ENCODE measurements at regions not wholly inside any gene's neighbourhood (a gene's known extent, or its start where the extent isn't known, plus 50 kb on each side); places are given as distances from the start of the nearest gene placed in this dataset.
A peak's percentile ranks its signal among the peaks of the same experiment; 100 is the strongest.

- TF ChIP-seq CTCF (conservative IDR thresholded peaks at IDR 0.05; ENCODE audit: low read length): no peak
- H3K4me3 ChIP-seq (ENCODE audit: low read length): peak overlapping the region; percentile 42
- peak; percentile 1 for DNase-seq (ENCODE audit: low read depth)
Measured at GRCh38 chr18:75915941-75916623, 488.6 kb upstream of the SMIM21 start.

- TF ChIP-seq CTCF (conservative IDR thresholded peaks at IDR 0.05; ENCODE audit: low read length): no peak
- no peak overlapping the region for H3K4me3 ChIP-seq (ENCODE audit: low read length)
- DNase-seq (ENCODE audit: low read depth): no peak
Measured at GRCh38 chr18:75912829-75913228, 485.3 kb upstream of the SMIM21 start.

GRCh38 chr18:75904416-75904815 is 476.9 kb upstream of the SMIM21 start:
- H3K4me3 ChIP-seq (ENCODE audit: low read length): no peak overlapping the region
- TF ChIP-seq CTCF (conservative IDR thresholded peaks at IDR 0.05; ENCODE audit: low read length): no peak
- no peak for DNase-seq (ENCODE audit: low read depth)

- no peak for TF ChIP-seq CTCF (conservative IDR thresholded peaks at IDR 0.05; ENCODE audit: low read length)
- no peak for DNase-seq (ENCODE audit: low read depth)
- no peak overlapping the region for H3K4me3 ChIP-seq (ENCODE audit: low read length)
Measured at GRCh38 chr18:75898651-75899050, 471.1 kb upstream of the SMIM21 start.

GRCh38 chr18:75897386-75897785 is 469.9 kb upstream of the SMIM21 start:
- no peak for DNase-seq (ENCODE audit: low read depth)
- TF ChIP-seq CTCF (conservative IDR thresholded peaks at IDR 0.05; ENCODE audit: low read length): no peak
- no peak overlapping the region for H3K4me3 ChIP-seq (ENCODE audit: low read length)

GRCh38 chr18:75896865-75897264 is 469.4 kb upstream of the SMIM21 start:
- H3K4me3 ChIP-seq (ENCODE audit: low read length): no peak overlapping the region
- peak; percentile 23; the same call in 1 of the 2 replicates for TF ChIP-seq CTCF (conservative IDR thresholded peaks at IDR 0.05; ENCODE audit: low read length)
- no peak for DNase-seq (ENCODE audit: low read depth)

GRCh38 chr18:75895135-75895534 is 467.6 kb upstream of the SMIM21 start:
- TF ChIP-seq CTCF (conservative IDR thresholded peaks at IDR 0.05; ENCODE audit: low read length): no peak
- DNase-seq (ENCODE audit: low read depth): no peak
- no peak overlapping the region for H3K4me3 ChIP-seq (ENCODE audit: low read length)

Data from AG10803 (cell line).